ENCODE measurements at regions not wholly inside any gene's neighbourhood (a gene's known extent, or its start where the extent isn't known, plus 50 kb on each side); places are given as distances from the start of the nearest gene placed in this dataset.

DNA sequence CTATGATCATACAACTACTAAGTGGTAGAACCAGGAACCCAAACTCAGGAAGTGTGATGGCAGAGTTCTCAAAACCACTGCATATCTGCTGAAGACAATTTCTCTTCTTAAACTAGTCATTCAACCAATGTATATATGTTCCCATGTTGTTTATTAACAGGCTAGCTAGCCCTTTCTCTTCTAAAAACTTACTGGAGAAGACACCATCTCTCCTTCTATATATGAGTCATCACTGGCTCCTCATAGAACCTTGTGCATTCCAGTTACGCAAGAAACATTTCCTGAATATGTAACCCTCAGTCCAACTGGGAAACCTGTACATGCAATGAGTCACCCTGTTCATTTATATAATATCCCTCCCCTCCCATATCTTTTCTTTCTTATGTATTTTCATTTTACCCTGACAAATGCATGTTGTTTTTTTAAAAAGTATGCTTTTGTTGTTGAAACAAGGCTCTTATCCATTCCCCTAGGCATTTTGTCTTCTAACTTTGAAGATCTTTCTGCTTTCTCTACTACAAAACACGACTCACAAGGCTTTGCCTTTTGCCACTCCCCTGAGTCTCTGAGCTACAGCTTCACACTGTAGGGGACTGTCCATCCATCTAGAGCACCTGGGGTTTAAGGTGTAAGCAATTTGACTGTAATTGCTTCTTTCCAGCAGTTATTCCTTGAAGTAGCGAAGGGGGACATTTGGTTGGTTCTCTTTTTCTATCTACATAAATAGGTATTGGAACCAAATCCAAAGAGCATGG is 119.5 kb downstream of the ANXA1 start:
- Mint-ChIP-seq H3K27me3 (ENCODE audit: unreplicated experiment) (peaks cover 8% of the 10 kb centered on the region), H3K36me3 (ENCODE audit: unreplicated experiment) (no peaks in the 10 kb centered on the region), H3K27ac (ENCODE audit: unreplicated experiment) (no peak overlapping the region), H3K4me3 (ENCODE audit: unreplicated experiment) (no peak overlapping the region), H3K4me1 (ENCODE audit: unreplicated experiment) (peaks cover 5% of the 10 kb centered on the region), H3K9me3 (ENCODE audit: unreplicated experiment) (no peaks in the 10 kb centered on the region)
- DNase-seq (ENCODE audit: extremely low spot score, unreplicated experiment) = no peak
- no peak for TF ChIP-seq CTCF (IDR thresholded peaks at IDR 0.05)

- H3K36me3 Mint-ChIP-seq (ENCODE audit: unreplicated experiment) = no peaks in the 10 kb centered on the region
- H3K9me3 Mint-ChIP-seq (ENCODE audit: unreplicated experiment) = no peaks in the 10 kb centered on the region
- DNase-seq (ENCODE audit: extremely low spot score, unreplicated experiment) = no peak
- peaks cover 13% of the 10 kb centered on the region for H3K27me3 Mint-ChIP-seq (ENCODE audit: unreplicated experiment)
- TF ChIP-seq CTCF (IDR thresholded peaks at IDR 0.05) = no peak
- no peak overlapping the region for H3K27ac Mint-ChIP-seq (ENCODE audit: unreplicated experiment)
- no peaks in the 10 kb centered on the region for H3K4me1 Mint-ChIP-seq (ENCODE audit: unreplicated experiment)
- no peak overlapping the region for H3K4me3 Mint-ChIP-seq (ENCODE audit: unreplicated experiment)
Measured at GRCh38 chr9:73280113-73280512, 128.4 kb downstream of the ANXA1 start.

GRCh38 chr9:73284377-73284776 is 132.7 kb downstream of the ANXA1 start:
- DNase-seq (ENCODE audit: extremely low spot score, unreplicated experiment) = no peak
- Mint-ChIP-seq H3K9me3 (ENCODE audit: unreplicated experiment) (no peaks in the 10 kb centered on the region), H3K27me3 (ENCODE audit: unreplicated experiment) (peaks cover 5% of the 10 kb centered on the region), H3K4me1 (ENCODE audit: unreplicated experiment) (no peaks in the 10 kb centered on the region), H3K36me3 (ENCODE audit: unreplicated experiment) (no peaks in the 10 kb centered on the region), H3K4me3 (ENCODE audit: unreplicated experiment) (no peak overlapping the region), H3K27ac (ENCODE audit: unreplicated experiment) (no peak overlapping the region)
- TF ChIP-seq CTCF (IDR thresholded peaks at IDR 0.05) = no peak

DNA sequence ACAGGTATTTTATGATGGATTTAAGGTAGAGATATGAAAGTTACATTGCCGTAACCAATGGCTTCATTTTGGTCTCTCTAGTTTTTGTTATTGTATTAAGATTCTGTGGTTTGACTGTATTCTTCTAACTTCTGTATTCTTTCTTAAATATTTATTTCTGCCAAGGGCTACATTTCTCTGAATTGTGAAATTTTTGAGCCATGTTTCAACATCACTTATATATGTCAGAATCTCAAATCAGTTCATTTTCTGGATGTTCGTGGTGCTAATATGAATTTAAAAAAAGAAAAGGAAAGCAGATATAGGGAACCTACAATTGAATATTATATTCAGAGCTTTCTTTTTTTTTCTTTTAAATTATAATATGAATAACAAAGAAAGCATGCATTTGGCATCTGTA is 142.7 kb downstream of the ANXA1 start:
- Mint-ChIP-seq H3K4me1 (ENCODE audit: unreplicated experiment) (no peaks in the 10 kb centered on the region), H3K4me3 (ENCODE audit: unreplicated experiment) (no peak overlapping the region), H3K36me3 (ENCODE audit: unreplicated experiment) (no peaks in the 10 kb centered on the region), H3K27me3 (ENCODE audit: unreplicated experiment) (peaks cover 5% of the 10 kb centered on the region), H3K27ac (ENCODE audit: unreplicated experiment) (no peak overlapping the region), H3K9me3 (ENCODE audit: unreplicated experiment) (no peaks in the 10 kb centered on the region)
- no peak for DNase-seq (ENCODE audit: extremely low spot score, unreplicated experiment)
- no peak for TF ChIP-seq CTCF (IDR thresholded peaks at IDR 0.05)

GRCh38 chr9:73325983-73326382 is 174.3 kb downstream of the ANXA1 start:
- H3K4me1 Mint-ChIP-seq (ENCODE audit: unreplicated experiment) = no peaks in the 10 kb centered on the region
- H3K27me3 Mint-ChIP-seq (ENCODE audit: unreplicated experiment) = peaks cover 6% of the 10 kb centered on the region
- H3K9me3 Mint-ChIP-seq (ENCODE audit: unreplicated experiment) = no peaks in the 10 kb centered on the region
- no peak overlapping the region for H3K4me3 Mint-ChIP-seq (ENCODE audit: unreplicated experiment)
- H3K27ac Mint-ChIP-seq (ENCODE audit: unreplicated experiment) = no peak overlapping the region
- no peaks in the 10 kb centered on the region for H3K36me3 Mint-ChIP-seq (ENCODE audit: unreplicated experiment)
- no peak for TF ChIP-seq CTCF (IDR thresholded peaks at IDR 0.05)
- no peak for DNase-seq (ENCODE audit: extremely low spot score, unreplicated experiment)
